H1 (cell line): ENCODE measurements at regions not wholly inside any gene's neighbourhood (a gene's known extent, or its start where the extent isn't known, plus 50 kb on each side); places are given as distances from the start of the nearest gene placed in this dataset.

Experiments
- CTCF ChIA-PET: fragments of 300-600 bp; sonication (Branson Sonifier 250); formaldehyde crosslinking; loops from one replicate; lab custom pipeline; 2021; ENCODE audit not compliant: partially characterized antibody; lab: Charles Lee
- POLR2A ChIA-PET: fragments of 300-600 bp; sonication (Branson Sonifier 250); formaldehyde crosslinking; loops from one replicate; lab custom pipeline; 2021; ENCODE audit warnings: inconsistent platforms; ENCODE audit not compliant: partially characterized antibody; lab: Charles Lee
- DNase-seq, 2 experiments: peaks; one replicate each; pipeline versions ENCODE4 v3.0.0 to v3.0.0-alpha.2; 2010 to 2022; ENCODE audit warnings: low spot score in 2 of 2, low read depth in 1 of 2, mixed read lengths in 1 of 2
- FAIRE-seq: peaks from 2 replicates; lab custom pipeline; 2011; peaks lifted over from hg19 to GRCh38; lab: Jason Lieb, UNC
- H2AFZ ChIP-seq: 2 replicates; pipeline ENCODE4 v1.8.1; 2012; ENCODE audit warnings: low read length, inconsistent platforms
- H2AK5ac ChIP-seq: 2 replicates; pipeline ENCODE4 v1.6.1; 2013; ENCODE audit warnings: low read depth, low read length
- H2BK120ac ChIP-seq: replicated peaks from 2 replicates; pipeline ENCODE3; 2013; ENCODE audit warnings: low read depth, low read length, inconsistent platforms
- H2BK12ac ChIP-seq: 2 replicates; pipeline ENCODE4 v1.6.1; 2013; ENCODE audit warnings: low read depth, low read length
- H2BK15ac ChIP-seq: 2 replicates; pipeline ENCODE4 v1.6.1; 2013; ENCODE audit warnings: low read length
- H2BK20ac ChIP-seq: 2 replicates; pipeline ENCODE4 v1.6.1; 2013; ENCODE audit warnings: low read length
- H2BK5ac ChIP-seq: 2 replicates; pipeline ENCODE4 v1.6.1; 2013; ENCODE audit warnings: low read depth, low read length
- H3K14ac ChIP-seq: 2 replicates; pipeline ENCODE4 v1.6.1; 2013; ENCODE audit warnings: inconsistent platforms; ENCODE audit not compliant: insufficient read length
- H3K18ac ChIP-seq: 2 replicates; pipeline ENCODE4 v1.6.1; 2013; ENCODE audit warnings: low read length; ENCODE audit errors: extremely low read depth
- H3K23ac ChIP-seq: 2 replicates; pipeline ENCODE4 v1.6.1; 2013; ENCODE audit warnings: inconsistent platforms; ENCODE audit not compliant: insufficient read length
- H3K23me2 ChIP-seq: 2 replicates; pipeline ENCODE4 v1.6.1; 2013; ENCODE audit warnings: low read depth, low read length
- H3K27ac ChIP-seq: 2 replicates; pipeline ENCODE4 v1.6.1; 2011; ENCODE audit warnings: low read depth, low read length, inconsistent platforms
- H3K27me3 ChIP-seq, 4 experiments: replicated peaks in 1 of 4; 1 replicate in 1 of 4; 2 replicates in 3 of 4; pipeline versions ENCODE4 v1.6.1 to v1.8.1; 2011 to 2013; ENCODE audit warnings: low read length in 3 of 4, mild to moderate bottlenecking in 3 of 4, inconsistent platforms in 2 of 4, mixed read lengths in 2 of 4, moderate library complexity in 1 of 4; ENCODE audit not compliant: control insufficient read depth in 3 of 4, insufficient read depth in 3 of 4; ENCODE audit errors: extremely low read depth in 1 of 4
- H3K36me3 ChIP-seq, 4 experiments: 2 replicates each; pipeline versions ENCODE4 v1.6.1 to v1.8.1; 2011 to 2013; ENCODE audit warnings: mild to moderate bottlenecking in 4 of 4, low read length in 3 of 4, moderate library complexity in 2 of 4, control low read depth in 1 of 4, inconsistent platforms in 1 of 4; ENCODE audit not compliant: insufficient read depth in 4 of 4, control insufficient read depth in 2 of 4
- H3K4ac ChIP-seq: replicated peaks from 2 replicates; pipeline ENCODE3; 2013; ENCODE audit warnings: low read length, low read depth, mixed read lengths, inconsistent platforms; ENCODE audit not compliant: insufficient read length
- H3K4me1 ChIP-seq, 4 experiments: replicated peaks in 1 of 4; 1 replicate in 1 of 4; 2 replicates in 3 of 4; pipeline versions ENCODE4 v1.6.1 to v1.8.1; 2011 to 2013; ENCODE audit warnings: low read length in 3 of 4, inconsistent platforms in 2 of 4, mixed read lengths in 1 of 4; ENCODE audit not compliant: insufficient read depth in 4 of 4, control insufficient read depth in 3 of 4
- H3K4me2 ChIP-seq, 2 experiments: 2 replicates each; pipeline versions ENCODE4 v1.6.1 to v1.8.1; 2011 to 2013; ENCODE audit warnings: low read depth in 2 of 2, low read length in 2 of 2, control low read depth in 1 of 2, inconsistent platforms in 1 of 2, mild to moderate bottlenecking in 1 of 2; ENCODE audit not compliant: insufficient read depth in 1 of 2
- H3K4me3 ChIP-seq, 4 experiments: fragments of 200-600, 300-600 bp in 1 of 4; sonication (generic), shearing (Covaris generic), sonication (Bioruptor Twin) in 1 of 4; 2 replicates each; pipeline versions ENCODE4 v1.5.1 to v1.8.1; 2011 to 2016; ENCODE audit warnings: low read length in 4 of 4, low read depth in 3 of 4, control low read depth in 2 of 4, inconsistent platforms in 2 of 4, mild to moderate bottlenecking in 2 of 4, mixed read lengths in 1 of 4, moderate library complexity in 1 of 4; ENCODE audit not compliant: insufficient read depth in 2 of 4; ENCODE audit errors: extremely low read depth in 1 of 4
- H3K56ac ChIP-seq: replicated peaks from 2 replicates; pipeline ENCODE3; 2013; ENCODE audit warnings: low read depth, mild to moderate bottlenecking, mixed read lengths, low read length, inconsistent platforms; ENCODE audit not compliant: insufficient read length
- H3K79me1 ChIP-seq: 2 replicates; pipeline ENCODE4 v1.6.1; 2013; ENCODE audit warnings: low read depth, low read length, control low read depth
- H3K79me2 ChIP-seq, 2 experiments: 2 replicates each; pipeline versions ENCODE4 v1.6.1 to v1.8.1; 2012 to 2013; ENCODE audit warnings: low read length in 2 of 2, mild to moderate bottlenecking in 2 of 2, inconsistent platforms in 1 of 2; ENCODE audit not compliant: insufficient read depth in 2 of 2, control insufficient read depth in 1 of 2
- H3K9ac ChIP-seq, 4 experiments: replicated peaks in 1 of 4; 1 replicate in 1 of 4; 2 replicates in 3 of 4; pipeline versions ENCODE4 v1.6.1 to v1.8.1; 2011 to 2013; ENCODE audit warnings: low read depth in 3 of 4, low read length in 3 of 4, control low read depth in 2 of 4, mild to moderate bottlenecking in 2 of 4, moderate library complexity in 2 of 4, inconsistent platforms in 1 of 4; ENCODE audit errors: extremely low read depth in 1 of 4
- H3K9me3 ChIP-seq, 2 experiments: 2 replicates each; pipeline versions ENCODE4 v1.6.1 to v1.8.1; 2012 to 2013; ENCODE audit warnings: mild to moderate bottlenecking in 2 of 2, moderate library complexity in 2 of 2, control low read depth in 1 of 2, inconsistent platforms in 1 of 2, low read depth in 1 of 2, low read length in 1 of 2, mixed read lengths in 1 of 2; ENCODE audit not compliant: insufficient read depth in 2 of 2
- H4K20me1 ChIP-seq, 2 experiments: replicated peaks in 1 of 2; 2 replicates each; pipeline versions ENCODE3 to v1.8.1; 2011 to 2013; ENCODE audit warnings: inconsistent platforms in 2 of 2, low read length in 2 of 2, mild to moderate bottlenecking in 1 of 2; ENCODE audit not compliant: insufficient read depth in 2 of 2, control insufficient read depth in 1 of 2
- H4K5ac ChIP-seq: 2 replicates; pipeline ENCODE4 v1.6.1; 2013; ENCODE audit warnings: low read length, low read depth, mixed read lengths, inconsistent platforms; ENCODE audit not compliant: insufficient read length
- H4K8ac ChIP-seq: 2 replicates; pipeline ENCODE4 v1.8.0; 2013; ENCODE audit warnings: mild to moderate bottlenecking, moderate library complexity, low read length, inconsistent platforms; ENCODE audit not compliant: insufficient read depth; ENCODE audit errors: extremely low read depth
- H4K91ac ChIP-seq: replicated peaks from 2 replicates; pipeline ENCODE3; 2013; ENCODE audit warnings: low read length, mixed read lengths, inconsistent platforms; ENCODE audit not compliant: insufficient read length
- GABPA ChIP-seq: IDR thresholded peaks from 2 replicates; pipeline ENCODE4 v1.6.1; 2011; ENCODE audit warnings: mild to moderate bottlenecking, low read length, moderate library complexity, borderline replicate concordance; ENCODE audit not compliant: insufficient read depth
- GTF2F1 ChIP-seq: IDR thresholded peaks from 2 replicates; pipeline ENCODE4 v1.6.1; 2012; ENCODE audit warnings: low read depth, low read length, improper control_type of control experiment, borderline replicate concordance
- MAFK ChIP-seq: IDR thresholded peaks from 2 replicates; pipeline ENCODE4 v1.6.1; 2012; ENCODE audit warnings: low read depth, mild to moderate bottlenecking, improper control_type of control experiment, low read length
- SIRT6 ChIP-seq: IDR thresholded peaks from one replicate; pipeline ENCODE4 v1.7.1; 2012; ENCODE audit warnings: low read length, inconsistent platforms
- WGBS, 2 experiments: shearing (Covaris generic) in 1 of 2; methylation state at CpG; one replicate each; pipeline versions ENCODE4 v1.1.6 to v1.1.7; 2013 to 2015; ENCODE audit warnings: low lambda C conversion rate in 2 of 2, mixed read lengths in 2 of 2, inconsistent platforms in 1 of 2, low coverage in 1 of 2, missing lambda C conversion rate in 1 of 2; ENCODE audit not compliant: insufficient replicate concordance in 2 of 2, insufficient coverage in 1 of 2, insufficient read length in 1 of 2; ENCODE audit errors: extremely low coverage in 1 of 2, missing lambda C conversion rate in 1 of 2; 5-methylcytosine and 5-hydroxymethylcytosine counted together

- DNase-seq (no peak), FAIRE-seq (no peak)
- TF ChIP-seq SIRT6 (no peak), GABPA (no peak), GTF2F1 (no peak), MAFK (no peak)
- Histone ChIP-seq H3K9ac (no peak overlapping the region), H3K27ac (no peak overlapping the region), H4K8ac (no peak overlapping the region), H3K27me3 (peaks cover 0 to 7% (median 2%) of the 10 kb centered on the region in 4 experiments; a peak in 5 of 7 replicates), H3K23ac (no peak overlapping the region), H3K36me3 (no peaks in the 10 kb centered on the region; a peak in 1 of 8 replicates), H2BK5ac (no peak overlapping the region), H3K4me3 (no peak overlapping the region), H3K4me1 (peaks cover 0 to 6% (median 3%) of the 10 kb centered on the region in 4 experiments; a peak in 5 of 7 replicates), H3K14ac (no peak overlapping the region), H3K23me2 (no peaks in the 10 kb centered on the region), H3K79me2 (no peaks in the 10 kb centered on the region), H3K9me3 (no peaks in the 10 kb centered on the region), H2AK5ac (no peak overlapping the region), H4K5ac (no peak overlapping the region), H3K18ac (no peak overlapping the region), H2BK120ac (no peak overlapping the region), H4K20me1 (no peaks in the 10 kb centered on the region), H2BK15ac (no peak overlapping the region), H2AFZ (no peak overlapping the region), H3K56ac (no peak overlapping the region), H3K79me1 (no peaks in the 10 kb centered on the region), H2BK12ac (no peak overlapping the region), H4K91ac (no peak overlapping the region), H2BK20ac (no peak overlapping the region), H3K4me2 (no peak overlapping the region), H3K4ac (no peak overlapping the region)
- CTCF ChIA-PET, result interaction anchor here (1.0 kb wide), 1 partner anchor 11 kb away, joined by 3 read pairs; no protein-coding TSS in a partner anchor
- POLR2A ChIA-PET, result no interaction called here
- 100% methylated on average over 1 of the region's 1 CpG; no CpG with 5 or more reads in 1 of the 2 experiments for WGBS, 2 experiments
Measured at GRCh38 chr14:83958359-83958758, 1571.6 kb upstream of the FLRT2 start.
